Activated CD8-positive, alpha-beta T cell treated with anti-CD3 and anti-CD28 coated beads for 36 hours (primary cell): ENCODE measurements at regions not wholly inside any gene's neighbourhood (a gene's known extent, or its start where the extent isn't known, plus 50 kb on each side); places are given as distances from the start of the nearest gene placed in this dataset.

Experiments used
- ATAC-seq: fragments of 200-7000 bp; cut with Tn5 transposase; one replicate; pipeline ENCODE4 v1.10.0; 2021; ENCODE audit warnings: mild to moderate bottlenecking, moderate library complexity
- CTCF ChIA-PET: fragments of 350-600 bp; sonication (Branson Sonifier 250); formaldehyde crosslinking; loops from one replicate; lab custom pipeline; 2021; ENCODE audit warnings: antibody characterized with exemption; lab: Charles Lee
- POLR2A ChIA-PET: fragments of 350-600 bp; sonication (Branson Sonifier 250); formaldehyde crosslinking; loops from one replicate; lab custom pipeline; 2021; ENCODE audit warnings: antibody characterized with exemption; lab: Charles Lee
- DNase-seq: peaks from one replicate; pipeline ENCODE4 v3.0.0-alpha.2; 2020
- H3K27ac Mint-ChIP-seq: one replicate; pipeline ENCODE4 v1.8.0; 2021; ENCODE audit warnings: mild to moderate bottlenecking, mixed read lengths
- H3K27me3 Mint-ChIP-seq: one replicate; pipeline ENCODE4 v1.8.0; 2021; ENCODE audit warnings: mixed read lengths
- H3K36me3 Mint-ChIP-seq: one replicate; pipeline ENCODE4 v1.8.0; 2021; ENCODE audit warnings: low read depth, mixed read lengths
- H3K4me1 Mint-ChIP-seq: one replicate; pipeline ENCODE4 v1.8.0; 2021; ENCODE audit warnings: low read depth, mixed read lengths
- H3K4me3 Mint-ChIP-seq: one replicate; pipeline ENCODE4 v1.8.0; 2021; ENCODE audit warnings: mild to moderate bottlenecking, moderate library complexity, mixed read lengths
- H3K9me3 Mint-ChIP-seq: one replicate; pipeline ENCODE4 v1.8.0; 2021; ENCODE audit warnings: mixed read lengths
- intact Hi-C: fragments of 100-400 bp; cut with micrococcal nuclease; formaldehyde crosslinking; loops from one replicate; pipeline ENCODE4 v1.10.0; 2022
- TF ChIP-seq, protein P1 (sequence below): fragments of 200-600 bp; IDR thresholded peaks from one replicate; pipeline ENCODE4 v1.8.0; 2022; ENCODE audit warnings: antibody characterized with exemption, mild to moderate bottlenecking

DNA sequence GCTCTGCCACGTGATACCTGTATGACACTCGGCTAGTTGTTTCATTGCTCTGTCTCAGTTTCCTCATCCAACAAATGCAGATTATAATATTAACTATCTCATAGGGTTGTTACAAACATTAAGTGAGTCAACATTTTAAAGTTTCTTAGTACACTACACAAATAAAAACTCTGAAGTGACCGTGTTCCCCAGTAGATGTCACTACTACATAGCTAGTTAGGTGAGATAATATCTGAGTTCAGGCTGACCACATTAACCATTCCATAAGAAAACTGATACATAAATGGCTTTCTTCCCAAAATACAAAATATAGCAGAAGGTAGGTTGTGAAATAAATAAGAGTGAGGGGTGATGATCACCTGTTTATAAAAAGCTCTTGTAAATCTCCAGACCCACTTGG is 214.1 kb downstream of the NUF2 start:
- H3K36me3 Mint-ChIP-seq = no peaks in the 10 kb centered on the region
- H3K4me3 Mint-ChIP-seq = no peak overlapping the region
- TF ChIP-seq, protein P1, sequence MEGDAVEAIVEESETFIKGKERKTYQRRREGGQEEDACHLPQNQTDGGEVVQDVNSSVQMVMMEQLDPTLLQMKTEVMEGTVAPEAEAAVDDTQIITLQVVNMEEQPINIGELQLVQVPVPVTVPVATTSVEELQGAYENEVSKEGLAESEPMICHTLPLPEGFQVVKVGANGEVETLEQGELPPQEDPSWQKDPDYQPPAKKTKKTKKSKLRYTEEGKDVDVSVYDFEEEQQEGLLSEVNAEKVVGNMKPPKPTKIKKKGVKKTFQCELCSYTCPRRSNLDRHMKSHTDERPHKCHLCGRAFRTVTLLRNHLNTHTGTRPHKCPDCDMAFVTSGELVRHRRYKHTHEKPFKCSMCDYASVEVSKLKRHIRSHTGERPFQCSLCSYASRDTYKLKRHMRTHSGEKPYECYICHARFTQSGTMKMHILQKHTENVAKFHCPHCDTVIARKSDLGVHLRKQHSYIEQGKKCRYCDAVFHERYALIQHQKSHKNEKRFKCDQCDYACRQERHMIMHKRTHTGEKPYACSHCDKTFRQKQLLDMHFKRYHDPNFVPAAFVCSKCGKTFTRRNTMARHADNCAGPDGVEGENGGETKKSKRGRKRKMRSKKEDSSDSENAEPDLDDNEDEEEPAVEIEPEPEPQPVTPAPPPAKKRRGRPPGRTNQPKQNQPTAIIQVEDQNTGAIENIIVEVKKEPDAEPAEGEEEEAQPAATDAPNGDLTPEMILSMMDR = no peak
- no peak for DNase-seq
- no peaks in the 10 kb centered on the region for H3K9me3 Mint-ChIP-seq
- H3K27me3 Mint-ChIP-seq = no peaks in the 10 kb centered on the region
- ChIA-PET CTCF (no interaction called here), POLR2A (no interaction called here)
- no peak for ATAC-seq
- intact Hi-C loops = no loop called here
- no peak overlapping the region for H3K27ac Mint-ChIP-seq
- no peaks in the 10 kb centered on the region for H3K4me1 Mint-ChIP-seq

DNA sequence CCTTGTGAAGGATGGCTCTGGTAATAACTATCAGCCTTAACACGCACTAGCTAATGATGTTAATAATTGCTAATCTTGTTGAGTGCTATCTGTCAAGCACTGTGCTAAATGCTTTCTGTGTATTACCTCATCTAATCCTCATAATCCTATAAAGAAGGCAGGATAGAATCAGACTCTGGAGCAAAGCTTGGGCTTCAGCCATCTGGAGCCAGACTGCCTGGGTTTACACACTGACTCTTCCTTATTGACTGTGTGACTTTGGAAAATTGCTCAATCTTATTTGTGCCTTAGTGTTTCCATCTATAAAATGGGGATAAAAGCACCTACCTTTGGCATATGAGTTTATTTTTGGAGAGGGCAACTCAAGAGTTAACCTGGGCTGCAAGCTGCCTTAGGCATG is 216.1 kb downstream of the NUF2 start:
- ChIA-PET CTCF (no interaction called here), POLR2A (no interaction called here)
- Mint-ChIP-seq H3K9me3 (no peaks in the 10 kb centered on the region), H3K27me3 (no peaks in the 10 kb centered on the region), H3K4me1 (no peaks in the 10 kb centered on the region), H3K4me3 (no peak overlapping the region), H3K27ac (no peak overlapping the region), H3K36me3 (no peaks in the 10 kb centered on the region)
- intact Hi-C loops = no loop called here
- ATAC-seq (no peak), DNase-seq (no peak)
- TF ChIP-seq, protein P1 = no peak

DNA sequence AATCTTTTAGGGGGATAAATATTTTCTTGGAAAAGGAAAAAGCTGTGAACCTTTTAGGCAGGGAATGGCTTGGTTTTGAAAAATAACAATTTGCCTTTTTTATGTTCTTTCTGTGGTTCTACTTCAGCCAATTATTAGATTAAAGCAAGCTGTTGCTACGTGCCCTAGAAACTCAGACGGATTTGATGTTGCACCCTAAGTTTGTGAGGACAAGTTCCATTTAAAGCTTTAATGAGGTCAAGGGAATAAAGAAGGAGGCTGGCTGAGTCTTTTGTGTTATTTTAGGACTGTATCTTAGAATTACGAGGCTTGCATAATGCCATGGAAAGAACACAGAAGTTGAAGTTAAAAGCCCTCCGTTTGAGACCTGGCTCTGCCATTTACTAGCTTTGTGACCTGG is 216.9 kb downstream of the NUF2 start:
- H3K4me1 Mint-ChIP-seq = no peaks in the 10 kb centered on the region
- ChIA-PET POLR2A (no interaction called here), CTCF (no interaction called here)
- no peak for ATAC-seq
- H3K9me3 Mint-ChIP-seq = no peaks in the 10 kb centered on the region
- intact Hi-C loops = no loop called here
- no peaks in the 10 kb centered on the region for H3K27me3 Mint-ChIP-seq
- no peaks in the 10 kb centered on the region for H3K36me3 Mint-ChIP-seq
- DNase-seq = no peak
- TF ChIP-seq, protein P1 = no peak
- H3K27ac Mint-ChIP-seq = no peak overlapping the region
- H3K4me3 Mint-ChIP-seq = no peak overlapping the region

DNA sequence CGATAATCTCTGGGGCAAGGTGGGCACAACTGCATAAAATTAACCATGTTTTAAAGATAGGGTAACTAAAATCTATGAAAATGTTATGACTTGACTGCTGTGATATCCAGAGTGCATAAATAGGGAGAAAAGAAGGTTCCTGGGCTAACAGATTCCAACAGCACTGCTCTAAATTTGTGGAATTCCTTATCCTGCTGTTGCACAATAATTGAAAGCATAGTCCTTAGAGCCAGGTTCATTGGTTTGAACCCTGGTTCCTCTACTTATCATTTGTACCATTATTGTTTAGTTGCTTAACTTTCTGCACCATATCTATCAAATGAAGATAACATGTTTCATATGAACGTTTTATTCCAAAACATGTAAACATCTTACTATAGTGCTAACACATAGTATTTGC is 219.0 kb downstream of the NUF2 start:
- H3K36me3 Mint-ChIP-seq = no peaks in the 10 kb centered on the region
- CTCF ChIA-PET = no interaction called here
- intact Hi-C loops = no loop called here
- TF ChIP-seq, protein P1 = no peak
- DNase-seq (no peak), ATAC-seq (no peak)
- H3K27me3 Mint-ChIP-seq = no peaks in the 10 kb centered on the region
- H3K4me3 Mint-ChIP-seq = no peak overlapping the region
- no peaks in the 10 kb centered on the region for H3K9me3 Mint-ChIP-seq
- H3K27ac Mint-ChIP-seq = no peak overlapping the region
- POLR2A ChIA-PET = no interaction called here
- H3K4me1 Mint-ChIP-seq = no peaks in the 10 kb centered on the region

DNA sequence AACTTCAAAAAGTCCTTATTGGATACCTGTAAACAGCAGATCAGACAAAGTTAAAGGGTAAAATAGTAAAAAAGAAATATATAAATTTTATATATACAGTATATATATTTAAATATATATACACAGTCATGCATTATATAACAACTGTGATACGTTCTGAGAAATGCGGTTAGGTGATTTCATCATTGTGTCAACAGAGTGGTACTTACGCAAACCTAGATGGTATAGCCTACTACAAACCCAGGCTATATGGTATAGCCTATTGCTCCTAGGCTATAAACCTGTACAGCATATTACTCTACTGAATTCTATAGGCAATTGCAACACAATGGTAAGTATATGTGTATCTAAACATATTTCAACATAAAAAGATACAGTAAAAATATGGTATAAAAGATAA is 222.7 kb downstream of the NUF2 start:
- Mint-ChIP-seq H3K9me3 (peaks cover 2% of the 10 kb centered on the region), H3K4me1 (no peaks in the 10 kb centered on the region), H3K27ac (no peak overlapping the region), H3K36me3 (no peaks in the 10 kb centered on the region), H3K27me3 (no peaks in the 10 kb centered on the region), H3K4me3 (no peak overlapping the region)
- POLR2A ChIA-PET = interaction anchor here (0.6 kb wide), 1 partner anchor 509 kb away, joined by 4 read pairs; no protein-coding TSS in a partner anchor
- no peak for ATAC-seq
- intact Hi-C loops = no loop called here
- DNase-seq = no peak
- TF ChIP-seq, protein P1 = no peak
- CTCF ChIA-PET = no interaction called here
